Activated CD8-positive, alpha-beta T cell treated with anti-CD3 and anti-CD28 coated beads for 36 hours (primary cell): ENCODE measurements at regions not wholly inside any gene's neighbourhood (a gene's known extent, or its start where the extent isn't known, plus 50 kb on each side); places are given as distances from the start of the nearest gene placed in this dataset.

ENCODE experiments used
- ATAC-seq: fragments of 200-7000 bp; cut with Tn5 transposase; one replicate; pipeline ENCODE4 v1.10.0; 2021; ENCODE audit warnings: mild to moderate bottlenecking, moderate library complexity
- CTCF ChIA-PET: fragments of 350-600 bp; sonication (Branson Sonifier 250); formaldehyde crosslinking; loops from one replicate; lab custom pipeline; 2021; ENCODE audit warnings: antibody characterized with exemption; lab: Charles Lee
- POLR2A ChIA-PET: fragments of 350-600 bp; sonication (Branson Sonifier 250); formaldehyde crosslinking; loops from one replicate; lab custom pipeline; 2021; ENCODE audit warnings: antibody characterized with exemption; lab: Charles Lee
- DNase-seq: peaks from one replicate; pipeline ENCODE4 v3.0.0-alpha.2; 2020
- H3K27ac Mint-ChIP-seq: one replicate; pipeline ENCODE4 v1.8.0; 2021; ENCODE audit warnings: mild to moderate bottlenecking, mixed read lengths
- H3K27me3 Mint-ChIP-seq: one replicate; pipeline ENCODE4 v1.8.0; 2021; ENCODE audit warnings: mixed read lengths
- H3K36me3 Mint-ChIP-seq: one replicate; pipeline ENCODE4 v1.8.0; 2021; ENCODE audit warnings: low read depth, mixed read lengths
- H3K4me1 Mint-ChIP-seq: one replicate; pipeline ENCODE4 v1.8.0; 2021; ENCODE audit warnings: low read depth, mixed read lengths
- H3K4me3 Mint-ChIP-seq: one replicate; pipeline ENCODE4 v1.8.0; 2021; ENCODE audit warnings: mild to moderate bottlenecking, moderate library complexity, mixed read lengths
- H3K9me3 Mint-ChIP-seq: one replicate; pipeline ENCODE4 v1.8.0; 2021; ENCODE audit warnings: mixed read lengths
- CTCF ChIP-seq: fragments of 200-600 bp; IDR thresholded peaks from one replicate; pipeline ENCODE4 v1.8.0; 2022; ENCODE audit warnings: antibody characterized with exemption, mild to moderate bottlenecking
- intact Hi-C: fragments of 100-400 bp; cut with micrococcal nuclease; formaldehyde crosslinking; loops from one replicate; pipeline ENCODE4 v1.10.0; 2022

DNA sequence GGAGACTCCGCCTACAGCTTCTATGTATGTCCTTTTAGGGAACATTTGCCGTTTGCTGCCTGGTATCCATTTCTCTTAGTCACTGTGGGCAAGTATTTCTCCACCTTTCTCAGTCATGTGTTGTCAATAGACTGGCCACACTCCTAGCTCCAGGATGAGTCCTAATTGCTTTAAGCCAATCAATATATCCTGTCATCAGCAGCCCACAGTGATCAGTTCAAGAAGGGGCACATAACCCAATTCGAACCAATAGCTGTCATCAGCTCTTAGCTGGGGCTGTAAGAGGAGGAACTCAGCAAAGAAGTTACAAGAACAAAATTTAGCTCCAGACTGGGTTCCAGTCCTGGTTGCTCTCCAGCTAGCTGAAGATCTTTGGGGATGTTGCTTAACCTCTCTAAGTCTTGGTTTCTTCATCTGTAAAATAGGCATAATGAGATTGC lies 70.7 kb upstream of the MAN2A1 start:
- Mint-ChIP-seq H3K4me1 (no peaks in the 10 kb centered on the region), H3K9me3 (no peaks in the 10 kb centered on the region), H3K27me3 (no peaks in the 10 kb centered on the region), H3K36me3 (no peaks in the 10 kb centered on the region), H3K27ac (no peak overlapping the region), H3K4me3 (no peak overlapping the region)
- no peak for DNase-seq
- ChIA-PET CTCF (interaction anchor here (1.9 kb wide), 1 partner anchor 11 kb away, joined by 5 read pairs; no protein-coding TSS in a partner anchor), POLR2A (no interaction called here)
- intact Hi-C loops, result no loop called here
- ATAC-seq, result no peak
- TF ChIP-seq CTCF, result no peak

DNA sequence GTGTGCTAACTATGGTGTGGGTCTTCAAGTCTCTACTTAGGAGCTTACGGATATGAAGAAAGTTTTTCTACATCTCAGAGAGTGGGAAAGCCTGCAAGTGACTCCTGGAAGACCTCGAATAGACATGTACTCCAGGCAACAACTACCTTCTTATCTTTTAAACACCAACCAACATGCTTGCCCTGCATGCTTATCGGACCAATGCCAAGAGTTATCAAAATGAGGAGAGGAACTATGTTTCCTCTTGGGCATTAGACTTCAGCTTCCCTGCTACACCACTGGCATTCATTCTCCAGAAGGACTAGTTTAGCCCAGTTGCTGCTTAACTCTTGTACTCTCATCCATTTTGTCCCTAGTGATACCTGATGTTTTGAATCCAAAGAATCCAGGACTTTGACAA lies 74.7 kb upstream of the MAN2A1 start:
- ATAC-seq, result no peak

GRCh38 chr5:109614301-109614700 lies 75.4 kb upstream of the MAN2A1 start:
- no peak overlapping the region for H3K27ac Mint-ChIP-seq
- ChIA-PET CTCF (interaction anchor here (0.6 kb wide), 1 partner anchor 134 kb away, joined by 3 read pairs; no protein-coding TSS in a partner anchor), POLR2A (no interaction called here)
- H3K9me3 Mint-ChIP-seq, result no peaks in the 10 kb centered on the region
- no peaks in the 10 kb centered on the region for H3K36me3 Mint-ChIP-seq
- DNase-seq (no peak), ATAC-seq (no peak)
- H3K27me3 Mint-ChIP-seq, result no peaks in the 10 kb centered on the region
- intact Hi-C loops, result no loop called here
- no peak for TF ChIP-seq CTCF
- H3K4me3 Mint-ChIP-seq, result no peak overlapping the region
- H3K4me1 Mint-ChIP-seq, result no peaks in the 10 kb centered on the region

More for the DNA sequence above, 74.7 kb upstream of the MAN2A1 start:
- Mint-ChIP-seq H3K4me3 (no peak overlapping the region), H3K27ac (no peak overlapping the region), H3K36me3 (no peaks in the 10 kb centered on the region), H3K4me1 (no peaks in the 10 kb centered on the region), H3K27me3 (no peaks in the 10 kb centered on the region), H3K9me3 (no peaks in the 10 kb centered on the region)
- TF ChIP-seq CTCF, result no peak
- intact Hi-C loops, result no loop called here
- DNase-seq, result no peak
- POLR2A ChIA-PET, result no interaction called here
- CTCF ChIA-PET, result interaction anchor here (0.5 to 0.6 kb wide), 2 partner anchors 135 to 1903 kb away, joined by 3 read pairs; no protein-coding TSS in a partner anchor

- TF ChIP-seq CTCF, result no peak
- no peak for ATAC-seq
- ChIA-PET POLR2A (no interaction called here), CTCF (no interaction called here)
- no peaks in the 10 kb centered on the region for H3K9me3 Mint-ChIP-seq
- intact Hi-C loops, result no loop called here
- no peaks in the 10 kb centered on the region for H3K4me1 Mint-ChIP-seq
- H3K27me3 Mint-ChIP-seq, result no peaks in the 10 kb centered on the region
- no peak overlapping the region for H3K27ac Mint-ChIP-seq
- no peaks in the 10 kb centered on the region for H3K36me3 Mint-ChIP-seq
- no peak for DNase-seq
- no peak overlapping the region for H3K4me3 Mint-ChIP-seq
Observed at GRCh38 chr5:109612278-109612905, 77.3 kb upstream of the MAN2A1 start.

- intact Hi-C loops, result no loop called here
- POLR2A ChIA-PET, result no interaction called here
- no peaks in the 10 kb centered on the region for H3K9me3 Mint-ChIP-seq
- H3K4me3 Mint-ChIP-seq, result no peak overlapping the region
- CTCF ChIA-PET, result no interaction called here
- H3K27ac Mint-ChIP-seq, result no peak overlapping the region
- no peak for DNase-seq
- no peaks in the 10 kb centered on the region for H3K27me3 Mint-ChIP-seq
- TF ChIP-seq CTCF, result no peak
- no peak for ATAC-seq
- H3K4me1 Mint-ChIP-seq, result no peaks in the 10 kb centered on the region
- no peaks in the 10 kb centered on the region for H3K36me3 Mint-ChIP-seq
Observed at GRCh38 chr5:109611505-109611904, 78.2 kb upstream of the MAN2A1 start.
